Astrocyte (in vitro differentiated cells and primary cell): ENCODE measurements at regions not wholly inside any gene's neighbourhood (a gene's known extent, or its start where the extent isn't known, plus 50 kb on each side); places are given as distances from the start of the nearest gene placed in this dataset.
A peak's percentile ranks its signal among the peaks of the same experiment; 100 is the strongest.

ENCODE experiments used
- DNase-seq: peaks from one replicate; pipeline ENCODE4 v3.0.0-alpha.2; 2010; ENCODE audit warnings: low read depth
- FAIRE-seq: peaks from 2 replicates; lab custom pipeline; 2011; peaks lifted over from hg19 to GRCh38; lab: Jason Lieb, UNC
- H2AFZ ChIP-seq: 2 replicates; pipeline ENCODE4 v1.6.0; 2012; ENCODE audit warnings: low read depth, low read length, inconsistent platforms
- H3K27ac ChIP-seq: 2 replicates; pipeline ENCODE4 v1.5.1; 2011; ENCODE audit warnings: low read depth, low read length, inconsistent platforms
- H3K27me3 ChIP-seq: 2 replicates; pipeline ENCODE4 v1.6.0; 2011; ENCODE audit warnings: low read length, inconsistent platforms; ENCODE audit not compliant: insufficient read depth
- H3K36me3 ChIP-seq: 2 replicates; pipeline ENCODE4 v1.5.1; 2011; ENCODE audit warnings: low read length, inconsistent platforms; ENCODE audit not compliant: insufficient read depth
- H3K4me1 ChIP-seq: 2 replicates; pipeline ENCODE4 v1.5.1; 2011; ENCODE audit warnings: low read length, inconsistent platforms; ENCODE audit not compliant: insufficient read depth
- H3K4me2 ChIP-seq: 2 replicates; pipeline ENCODE4 v1.6.0; 2012; ENCODE audit warnings: low read length, inconsistent platforms
- H3K4me3 ChIP-seq: 2 replicates; pipeline ENCODE4 v1.5.1; 2011; ENCODE audit warnings: low read depth, mild to moderate bottlenecking, low read length, inconsistent platforms; ENCODE audit not compliant: insufficient read depth
- H3K79me2 ChIP-seq: 2 replicates; pipeline ENCODE4 v1.6.0; 2012; ENCODE audit warnings: mild to moderate bottlenecking, low read length, inconsistent platforms; ENCODE audit not compliant: insufficient read depth
- H3K9ac ChIP-seq: 2 replicates; pipeline ENCODE4 v1.6.0; 2012; ENCODE audit warnings: mild to moderate bottlenecking, low read length, inconsistent platforms
- H3K9me3 ChIP-seq: 2 replicates; pipeline ENCODE4 v1.5.1; 2012; ENCODE audit warnings: low read depth, mild to moderate bottlenecking, low read length, inconsistent platforms; ENCODE audit not compliant: insufficient read depth
- H4K20me1 ChIP-seq: 2 replicates; pipeline ENCODE4 v1.6.0; 2012; ENCODE audit warnings: low read length, inconsistent platforms; ENCODE audit not compliant: insufficient read depth
- H3K27ac Mint-ChIP-seq: one replicate; pipeline ENCODE4 v1.8.0; 2021; ENCODE audit warnings: mild to moderate bottlenecking, mixed read lengths; ENCODE audit not compliant: unreplicated experiment
- H3K27me3 Mint-ChIP-seq: one replicate; pipeline ENCODE4 v1.8.0; 2021; ENCODE audit warnings: low read depth, mixed read lengths; ENCODE audit not compliant: unreplicated experiment
- H3K36me3 Mint-ChIP-seq: one replicate; pipeline ENCODE4 v1.8.0; 2021; ENCODE audit warnings: low read depth, mixed read lengths; ENCODE audit not compliant: unreplicated experiment
- H3K4me1 Mint-ChIP-seq: one replicate; pipeline ENCODE4 v1.8.0; 2021; ENCODE audit warnings: low read depth, mixed read lengths; ENCODE audit not compliant: unreplicated experiment
- H3K4me3 Mint-ChIP-seq: one replicate; pipeline ENCODE4 v1.8.0; 2021; ENCODE audit warnings: mild to moderate bottlenecking, moderate library complexity, mixed read lengths; ENCODE audit not compliant: unreplicated experiment
- H3K9me3 Mint-ChIP-seq: one replicate; pipeline ENCODE4 v1.8.0; 2021; ENCODE audit warnings: mild to moderate bottlenecking, mixed read lengths; ENCODE audit not compliant: unreplicated experiment
- EZH2 ChIP-seq: IDR thresholded peaks from 2 replicates; pipeline ENCODE4 v1.6.1; 2012; ENCODE audit warnings: mild to moderate bottlenecking, low read length, inconsistent platforms; ENCODE audit not compliant: insufficient read depth
- TF ChIP-seq, protein P1 (sequence below): IDR thresholded peaks from 2 replicates; pipeline ENCODE4 v1.5.1; 2011; ENCODE audit warnings: low read depth, mild to moderate bottlenecking, inconsistent platforms, low read length, moderate library complexity; ENCODE audit not compliant: insufficient read depth

- H2AFZ ChIP-seq, result no peak overlapping the region
- H3K4me3 ChIP-seq, result no peak overlapping the region
- FAIRE-seq (no peak), DNase-seq (peak; percentile 35)
- no peak for TF ChIP-seq EZH2
- TF ChIP-seq, protein P1, sequence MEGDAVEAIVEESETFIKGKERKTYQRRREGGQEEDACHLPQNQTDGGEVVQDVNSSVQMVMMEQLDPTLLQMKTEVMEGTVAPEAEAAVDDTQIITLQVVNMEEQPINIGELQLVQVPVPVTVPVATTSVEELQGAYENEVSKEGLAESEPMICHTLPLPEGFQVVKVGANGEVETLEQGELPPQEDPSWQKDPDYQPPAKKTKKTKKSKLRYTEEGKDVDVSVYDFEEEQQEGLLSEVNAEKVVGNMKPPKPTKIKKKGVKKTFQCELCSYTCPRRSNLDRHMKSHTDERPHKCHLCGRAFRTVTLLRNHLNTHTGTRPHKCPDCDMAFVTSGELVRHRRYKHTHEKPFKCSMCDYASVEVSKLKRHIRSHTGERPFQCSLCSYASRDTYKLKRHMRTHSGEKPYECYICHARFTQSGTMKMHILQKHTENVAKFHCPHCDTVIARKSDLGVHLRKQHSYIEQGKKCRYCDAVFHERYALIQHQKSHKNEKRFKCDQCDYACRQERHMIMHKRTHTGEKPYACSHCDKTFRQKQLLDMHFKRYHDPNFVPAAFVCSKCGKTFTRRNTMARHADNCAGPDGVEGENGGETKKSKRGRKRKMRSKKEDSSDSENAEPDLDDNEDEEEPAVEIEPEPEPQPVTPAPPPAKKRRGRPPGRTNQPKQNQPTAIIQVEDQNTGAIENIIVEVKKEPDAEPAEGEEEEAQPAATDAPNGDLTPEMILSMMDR, result no peak
- Mint-ChIP-seq H3K27me3 (no peaks in the 10 kb centered on the region), H3K4me3 (no peak overlapping the region), H3K4me1 (no peaks in the 10 kb centered on the region), H3K27ac (no peak overlapping the region), H3K9me3 (peaks cover under 1% of the 10 kb centered on the region), H3K36me3 (no peaks in the 10 kb centered on the region)
- no peak overlapping the region for H3K4me2 ChIP-seq
- H3K79me2 ChIP-seq, result no peaks in the 10 kb centered on the region
- H3K27me3 ChIP-seq, result no peaks in the 10 kb centered on the region
- H3K9me3 ChIP-seq, result no peaks in the 10 kb centered on the region
- H3K4me1 ChIP-seq, result no peaks in the 10 kb centered on the region
- H3K9ac ChIP-seq, result no peak overlapping the region
- no peak overlapping the region for H3K27ac ChIP-seq
- H4K20me1 ChIP-seq, result no peaks in the 10 kb centered on the region
- H3K36me3 ChIP-seq, result no peaks in the 10 kb centered on the region
Measured at GRCh38 chr3:8380904-8381704, 120.5 kb upstream of the LMCD1 start.

GRCh38 chr3:8385848-8386620 is 115.6 kb upstream of the LMCD1 start:
- no peak overlapping the region for H3K4me2 ChIP-seq
- TF ChIP-seq EZH2, result no peak
- TF ChIP-seq, protein P1, result no peak
- H3K79me2 ChIP-seq, result no peaks in the 10 kb centered on the region
- peaks cover 2% of the 10 kb centered on the region for H3K27me3 Mint-ChIP-seq
- DNase-seq, result no peak
- no peak overlapping the region for H3K27ac Mint-ChIP-seq
- H3K4me1 Mint-ChIP-seq, result no peaks in the 10 kb centered on the region
- H4K20me1 ChIP-seq, result no peaks in the 10 kb centered on the region
- no peak overlapping the region for H3K27ac ChIP-seq
- no peaks in the 10 kb centered on the region for H3K27me3 ChIP-seq
- H3K9me3 ChIP-seq, result no peaks in the 10 kb centered on the region
- no peaks in the 10 kb centered on the region for H3K4me1 ChIP-seq
- no peaks in the 10 kb centered on the region for H3K9me3 Mint-ChIP-seq
- no peak overlapping the region for H2AFZ ChIP-seq
- H3K36me3 ChIP-seq, result no peaks in the 10 kb centered on the region
- no peaks in the 10 kb centered on the region for H3K36me3 Mint-ChIP-seq
- no peak overlapping the region for H3K4me3 Mint-ChIP-seq
- H3K4me3 ChIP-seq, result no peak overlapping the region
- no peak overlapping the region for H3K9ac ChIP-seq
- no peak for FAIRE-seq
